H1 (cell line): ENCODE measurements at regions not wholly inside any gene's neighbourhood (a gene's known extent, or its start where the extent isn't known, plus 50 kb on each side); places are given as distances from the start of the nearest gene placed in this dataset.
"Not testable (repeated sequence)": the region's sequence is repeated elsewhere in the genome, so short reads cannot be mapped to it uniquely, and the experiment has no call there.

Source experiments
- CTCF ChIA-PET: fragments of 300-600 bp; sonication (Branson Sonifier 250); formaldehyde crosslinking; loops from one replicate; lab custom pipeline; 2021; ENCODE audit not compliant: partially characterized antibody; lab: Charles Lee
- POLR2A ChIA-PET: fragments of 300-600 bp; sonication (Branson Sonifier 250); formaldehyde crosslinking; loops from one replicate; lab custom pipeline; 2021; ENCODE audit warnings: inconsistent platforms; ENCODE audit not compliant: partially characterized antibody; lab: Charles Lee
- DNase-seq, 2 experiments: peaks; one replicate each; pipeline versions ENCODE4 v3.0.0 to v3.0.0-alpha.2; 2010 to 2022; ENCODE audit warnings: low spot score in 2 of 2, low read depth in 1 of 2, mixed read lengths in 1 of 2
- FAIRE-seq: peaks from 2 replicates; lab custom pipeline; 2011; peaks lifted over from hg19 to GRCh38; lab: Jason Lieb, UNC
- H2AFZ ChIP-seq: 2 replicates; pipeline ENCODE4 v1.8.1; 2012; ENCODE audit warnings: low read length, inconsistent platforms
- H2AK5ac ChIP-seq: 2 replicates; pipeline ENCODE4 v1.6.1; 2013; ENCODE audit warnings: low read depth, low read length
- H2BK120ac ChIP-seq: replicated peaks from 2 replicates; pipeline ENCODE3; 2013; ENCODE audit warnings: low read depth, low read length, inconsistent platforms
- H2BK12ac ChIP-seq: 2 replicates; pipeline ENCODE4 v1.6.1; 2013; ENCODE audit warnings: low read depth, low read length
- H2BK15ac ChIP-seq: 2 replicates; pipeline ENCODE4 v1.6.1; 2013; ENCODE audit warnings: low read length
- H2BK20ac ChIP-seq: 2 replicates; pipeline ENCODE4 v1.6.1; 2013; ENCODE audit warnings: low read length
- H2BK5ac ChIP-seq: 2 replicates; pipeline ENCODE4 v1.6.1; 2013; ENCODE audit warnings: low read depth, low read length
- H3K14ac ChIP-seq: 2 replicates; pipeline ENCODE4 v1.6.1; 2013; ENCODE audit warnings: inconsistent platforms; ENCODE audit not compliant: insufficient read length
- H3K18ac ChIP-seq: 2 replicates; pipeline ENCODE4 v1.6.1; 2013; ENCODE audit warnings: low read length; ENCODE audit errors: extremely low read depth
- H3K23ac ChIP-seq: 2 replicates; pipeline ENCODE4 v1.6.1; 2013; ENCODE audit warnings: inconsistent platforms; ENCODE audit not compliant: insufficient read length
- H3K23me2 ChIP-seq: 2 replicates; pipeline ENCODE4 v1.6.1; 2013; ENCODE audit warnings: low read depth, low read length
- H3K27ac ChIP-seq: 2 replicates; pipeline ENCODE4 v1.6.1; 2011; ENCODE audit warnings: low read depth, low read length, inconsistent platforms
- H3K27me3 ChIP-seq, 4 experiments: replicated peaks in 1 of 4; 1 replicate in 1 of 4; 2 replicates in 3 of 4; pipeline versions ENCODE4 v1.6.1 to v1.8.1; 2011 to 2013; ENCODE audit warnings: low read length in 3 of 4, mild to moderate bottlenecking in 3 of 4, inconsistent platforms in 2 of 4, mixed read lengths in 2 of 4, moderate library complexity in 1 of 4; ENCODE audit not compliant: control insufficient read depth in 3 of 4, insufficient read depth in 3 of 4; ENCODE audit errors: extremely low read depth in 1 of 4
- H3K36me3 ChIP-seq, 4 experiments: 2 replicates each; pipeline versions ENCODE4 v1.6.1 to v1.8.1; 2011 to 2013; ENCODE audit warnings: mild to moderate bottlenecking in 4 of 4, low read length in 3 of 4, moderate library complexity in 2 of 4, control low read depth in 1 of 4, inconsistent platforms in 1 of 4; ENCODE audit not compliant: insufficient read depth in 4 of 4, control insufficient read depth in 2 of 4
- H3K4ac ChIP-seq: replicated peaks from 2 replicates; pipeline ENCODE3; 2013; ENCODE audit warnings: low read length, low read depth, mixed read lengths, inconsistent platforms; ENCODE audit not compliant: insufficient read length
- H3K4me1 ChIP-seq, 4 experiments: replicated peaks in 1 of 4; 1 replicate in 1 of 4; 2 replicates in 3 of 4; pipeline versions ENCODE4 v1.6.1 to v1.8.1; 2011 to 2013; ENCODE audit warnings: low read length in 3 of 4, inconsistent platforms in 2 of 4, mixed read lengths in 1 of 4; ENCODE audit not compliant: insufficient read depth in 4 of 4, control insufficient read depth in 3 of 4
- H3K4me2 ChIP-seq, 2 experiments: 2 replicates each; pipeline versions ENCODE4 v1.6.1 to v1.8.1; 2011 to 2013; ENCODE audit warnings: low read depth in 2 of 2, low read length in 2 of 2, control low read depth in 1 of 2, inconsistent platforms in 1 of 2, mild to moderate bottlenecking in 1 of 2; ENCODE audit not compliant: insufficient read depth in 1 of 2
- H3K4me3 ChIP-seq, 4 experiments: fragments of 200-600, 300-600 bp in 1 of 4; sonication (generic), shearing (Covaris generic), sonication (Bioruptor Twin) in 1 of 4; 2 replicates each; pipeline versions ENCODE4 v1.5.1 to v1.8.1; 2011 to 2016; ENCODE audit warnings: low read length in 4 of 4, low read depth in 3 of 4, control low read depth in 2 of 4, inconsistent platforms in 2 of 4, mild to moderate bottlenecking in 2 of 4, mixed read lengths in 1 of 4, moderate library complexity in 1 of 4; ENCODE audit not compliant: insufficient read depth in 2 of 4; ENCODE audit errors: extremely low read depth in 1 of 4
- H3K56ac ChIP-seq: replicated peaks from 2 replicates; pipeline ENCODE3; 2013; ENCODE audit warnings: low read depth, mild to moderate bottlenecking, mixed read lengths, low read length, inconsistent platforms; ENCODE audit not compliant: insufficient read length
- H3K79me1 ChIP-seq: 2 replicates; pipeline ENCODE4 v1.6.1; 2013; ENCODE audit warnings: low read depth, low read length, control low read depth
- H3K79me2 ChIP-seq, 2 experiments: 2 replicates each; pipeline versions ENCODE4 v1.6.1 to v1.8.1; 2012 to 2013; ENCODE audit warnings: low read length in 2 of 2, mild to moderate bottlenecking in 2 of 2, inconsistent platforms in 1 of 2; ENCODE audit not compliant: insufficient read depth in 2 of 2, control insufficient read depth in 1 of 2
- H3K9ac ChIP-seq, 4 experiments: replicated peaks in 1 of 4; 1 replicate in 1 of 4; 2 replicates in 3 of 4; pipeline versions ENCODE4 v1.6.1 to v1.8.1; 2011 to 2013; ENCODE audit warnings: low read depth in 3 of 4, low read length in 3 of 4, control low read depth in 2 of 4, mild to moderate bottlenecking in 2 of 4, moderate library complexity in 2 of 4, inconsistent platforms in 1 of 4; ENCODE audit errors: extremely low read depth in 1 of 4
- H3K9me3 ChIP-seq, 2 experiments: 2 replicates each; pipeline versions ENCODE4 v1.6.1 to v1.8.1; 2012 to 2013; ENCODE audit warnings: mild to moderate bottlenecking in 2 of 2, moderate library complexity in 2 of 2, control low read depth in 1 of 2, inconsistent platforms in 1 of 2, low read depth in 1 of 2, low read length in 1 of 2, mixed read lengths in 1 of 2; ENCODE audit not compliant: insufficient read depth in 2 of 2
- H4K20me1 ChIP-seq, 2 experiments: replicated peaks in 1 of 2; 2 replicates each; pipeline versions ENCODE3 to v1.8.1; 2011 to 2013; ENCODE audit warnings: inconsistent platforms in 2 of 2, low read length in 2 of 2, mild to moderate bottlenecking in 1 of 2; ENCODE audit not compliant: insufficient read depth in 2 of 2, control insufficient read depth in 1 of 2
- H4K5ac ChIP-seq: 2 replicates; pipeline ENCODE4 v1.6.1; 2013; ENCODE audit warnings: low read length, low read depth, mixed read lengths, inconsistent platforms; ENCODE audit not compliant: insufficient read length
- H4K8ac ChIP-seq: 2 replicates; pipeline ENCODE4 v1.8.0; 2013; ENCODE audit warnings: mild to moderate bottlenecking, moderate library complexity, low read length, inconsistent platforms; ENCODE audit not compliant: insufficient read depth; ENCODE audit errors: extremely low read depth
- H4K91ac ChIP-seq: replicated peaks from 2 replicates; pipeline ENCODE3; 2013; ENCODE audit warnings: low read length, mixed read lengths, inconsistent platforms; ENCODE audit not compliant: insufficient read length
- WGBS, 2 experiments: shearing (Covaris generic) in 1 of 2; methylation state at CpG; one replicate each; pipeline versions ENCODE4 v1.1.6 to v1.1.7; 2013 to 2015; ENCODE audit warnings: low lambda C conversion rate in 2 of 2, mixed read lengths in 2 of 2, inconsistent platforms in 1 of 2, low coverage in 1 of 2, missing lambda C conversion rate in 1 of 2; ENCODE audit not compliant: insufficient replicate concordance in 2 of 2, insufficient coverage in 1 of 2, insufficient read length in 1 of 2; ENCODE audit errors: extremely low coverage in 1 of 2, missing lambda C conversion rate in 1 of 2; 5-methylcytosine and 5-hydroxymethylcytosine counted together

- H3K23ac ChIP-seq, H3K18ac ChIP-seq, H3K27ac ChIP-seq, H3K9ac ChIP-seq, H2BK15ac ChIP-seq, H4K8ac ChIP-seq, H2BK120ac ChIP-seq, H3K23me2 ChIP-seq, H3K79me1 ChIP-seq, DNase-seq, H3K56ac ChIP-seq, H2AK5ac ChIP-seq, H3K14ac ChIP-seq, H4K5ac ChIP-seq, H2BK12ac ChIP-seq, H3K27me3 ChIP-seq, POLR2A ChIA-PET, H4K20me1 ChIP-seq, H3K36me3 ChIP-seq, H3K9me3 ChIP-seq, H4K91ac ChIP-seq, H3K79me2 ChIP-seq, H2BK5ac ChIP-seq, FAIRE-seq, H3K4me3 ChIP-seq, H3K4ac ChIP-seq, H3K4me2 ChIP-seq, H2BK20ac ChIP-seq, H2AFZ ChIP-seq: not testable (repeated sequence)
- peaks cover 8 to 14% (median 11%) of the 10 kb centered on the region in 4 experiments for H3K4me1 ChIP-seq
- CTCF ChIA-PET = interaction anchor here (1.2 to 2.1 kb wide), 9 partner anchors 21 to 181 kb away, joined by 3 to 7 read pairs (median 3); no protein-coding TSS in a partner anchor
- WGBS, 2 experiments = 79% methylated on average over 7 of the region's 7 CpGs; no CpG with 5 or more reads in 1 of the 2 experiments
These were observed 66.2 kb upstream of the PRMT8 start for GRCh38 chr12:3424796-3425195.
